Adrenal gland (tissue), 9 donors: ENCODE measurements at regions not wholly inside any gene's neighbourhood (a gene's known extent, or its start where the extent isn't known, plus 50 kb on each side); places are given as distances from the start of the nearest gene placed in this dataset.
"Not testable (repeated sequence)": the region's sequence is repeated elsewhere in the genome, so short reads cannot be mapped to it uniquely, and the experiment has no call there.

Experiments used
- DNase-seq, 7 donors: peaks; one replicate each; pipeline ENCODE4 v3.0.0-alpha.2; 2019 to 2020
- H3K27ac ChIP-seq, 5 donors: fragments of 200-600 bp; sonication (generic) in 4 of 5; 1 replicate in 3 of 5; 2 replicates in 2 of 5; pipeline versions ENCODE4 v1.5.1 to v1.8.0; 2016 to 2020; ENCODE audit warnings: mild to moderate bottlenecking in 1 of 5
- H3K27me3 ChIP-seq: fragments of 200-600 bp; 2 replicates; pipeline ENCODE4 v1.8.0; 2021
- H3K36me3 ChIP-seq, 2 donors: fragments of 200-600 bp; replicated peaks in 1 of 2; 1 replicate in 1 of 2; 2 replicates in 1 of 2; pipeline versions ENCODE4 v1.5.1 to v1.8.0; 2018 to 2022
- H3K4me1 ChIP-seq, 2 donors: fragments of 200-600 bp; replicated peaks in 1 of 2; 1 replicate in 1 of 2; 2 replicates in 1 of 2; pipeline versions ENCODE4 v1.5.1 to v1.8.0; 2018 to 2021
- H3K4me3 ChIP-seq, 4 donors: fragments of 200-600 bp; sonication (generic) in 3 of 4; one replicate each; pipeline ENCODE4 v1.5.1; 2016 to 2018
- H3K9me3 ChIP-seq, 3 donors: fragments of 200-600 bp; sonication (generic) in 1 of 3; replicated peaks in 1 of 3; 1 replicate in 2 of 3; 2 replicates in 1 of 3; pipeline versions ENCODE4 v1.5.1 to v1.8.0; 2016 to 2021
- CTCF ChIP-seq, 6 experiments: fragments of 450-650 bp in 4 of 6; fragments of 200-600 bp in 2 of 6; sonication (generic) in 1 of 6; IDR thresholded peaks; 1 replicate in 5 of 6; 2 replicates in 1 of 6; pipeline versions ENCODE4 v1.5.1 to v1.8.0; 2016 to 2021; ENCODE audit warnings: antibody characterized with exemption in 6 of 6, mild to moderate bottlenecking in 2 of 6, moderate library complexity in 1 of 6
- POLR2A ChIP-seq, 2 donors: fragments of 450-650 bp; IDR thresholded peaks; one replicate each; pipeline ENCODE4 v1.6.1; 2017; ENCODE audit warnings: antibody characterized with exemption in 2 of 2, mild to moderate bottlenecking in 2 of 2, moderate library complexity in 1 of 2
- WGBS, 4 donors: extraction: QIAGEN DNeasy Blood & Tissue Kit in 2 of 4; methylation state at CpG; one replicate each; pipeline versions ENCODE4 v1.1.5 to v1.1.7; 2013 to 2017; 5-methylcytosine and 5-hydroxymethylcytosine counted together
- intact Hi-C, 2 donors: fragments of 100-400 bp; cut with DNase I; formaldehyde crosslinking; loops; one replicate each; pipeline versions ENCODE4 v1.14.1 to v1.15.0; 2022 to 2023
- donor health status: healthy with polysubstance abuse.
- donor health status: Bipolar disorder and iron deficiency.
- donor health status: DM: yes; HTN: yes; CAD: no.
- donor health status: DM: no; HTN: no; CAD: no.
- donor health status: DM: no; HTN: no; CAD: no.

DNA sequence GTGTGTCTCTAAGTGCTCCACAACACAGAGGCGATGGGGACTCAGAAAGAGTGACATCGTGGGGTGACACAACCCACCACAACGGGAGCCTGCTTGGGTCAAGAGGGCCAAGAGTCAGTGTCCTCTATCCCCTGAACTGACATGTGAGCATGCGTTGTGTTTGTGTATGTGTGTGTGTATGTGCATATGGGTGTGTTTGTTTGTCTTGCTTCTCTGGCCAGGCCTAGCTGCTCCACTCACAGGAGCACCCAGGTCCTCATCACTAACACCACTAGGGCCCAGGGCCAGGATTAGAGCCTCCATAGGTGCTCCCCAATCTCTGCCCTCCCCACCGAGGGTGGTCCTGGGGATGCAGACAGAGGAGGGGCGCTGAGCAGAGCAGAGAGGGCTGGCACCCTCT, 115.0 kb upstream of the CTSV start:
- no peaks in the 10 kb centered on the region for H3K9me3 ChIP-seq
- no peak for TF ChIP-seq CTCF (IDR thresholded peaks at IDR 0.05)
- TF ChIP-seq POLR2A (IDR thresholded peaks at IDR 0.05), result no peak
- H3K27me3 ChIP-seq, result no peaks in the 10 kb centered on the region
- WGBS, 4 donors, result 92 to 98% (median 92%) methylated on average over 2 to 6 of the region's 6 CpGs
- no peaks in the 10 kb centered on the region for H3K4me1 ChIP-seq
- no peaks in the 10 kb centered on the region for H3K36me3 ChIP-seq
- no peak overlapping the region for H3K27ac ChIP-seq
- H3K4me3 ChIP-seq, result no peak overlapping the region
- DNase-seq, result no peak
- intact Hi-C loops, result no loop called here

- 90 to 97% (median 92%) methylated on average over 3 to 5 of the region's 5 CpGs for WGBS, 4 donors
- intact Hi-C loops, DNase-seq, H3K4me1 ChIP-seq, H3K27me3 ChIP-seq, H3K36me3 ChIP-seq, H3K9me3 ChIP-seq, H3K27ac ChIP-seq, H3K4me3 ChIP-seq: not testable (repeated sequence)
Observed at GRCh38 chr9:97153160-97153559, 114.2 kb upstream of the CTSV start.

- H3K27ac ChIP-seq, DNase-seq, H3K27me3 ChIP-seq, H3K36me3 ChIP-seq, intact Hi-C loops, H3K4me1 ChIP-seq, H3K9me3 ChIP-seq, H3K4me3 ChIP-seq: not testable (repeated sequence)
- WGBS, 4 donors, result 83 to 90% (median 87%) methylated on average over 2 of the region's 2 CpGs
Observed at GRCh38 chr9:97150471-97150870, 111.5 kb upstream of the CTSV start.

DNA sequence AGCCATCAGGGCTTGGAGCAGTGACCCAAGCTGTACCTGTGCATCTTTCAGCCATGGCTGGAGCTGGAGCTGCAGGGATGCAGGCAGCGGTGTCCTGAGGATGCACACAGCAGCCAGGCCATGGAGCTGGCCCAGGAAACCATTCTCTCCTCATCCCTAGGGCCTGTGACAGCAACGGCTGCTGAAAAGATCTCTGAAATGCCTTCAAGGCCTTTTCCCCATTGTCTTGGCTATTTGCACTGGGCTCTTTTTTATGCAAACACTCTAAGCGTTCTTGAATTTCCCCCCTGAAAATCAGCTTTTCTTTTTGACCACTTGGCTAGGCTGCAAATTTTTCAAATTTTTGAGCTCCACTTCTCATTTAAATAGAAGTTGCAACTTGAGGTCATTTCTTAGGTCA, 109.5 kb upstream of the CTSV start:
- H3K4me1 ChIP-seq, H3K9me3 ChIP-seq, intact Hi-C loops, H3K27ac ChIP-seq, H3K27me3 ChIP-seq, DNase-seq, H3K4me3 ChIP-seq, H3K36me3 ChIP-seq: not testable (repeated sequence)
- 84 to 90% (median 86%) methylated on average over 2 to 3 of the region's 3 CpGs for WGBS, 4 donors

- H3K9me3 ChIP-seq, intact Hi-C loops, H3K27ac ChIP-seq, H3K36me3 ChIP-seq, H3K4me3 ChIP-seq, H3K27me3 ChIP-seq, H3K4me1 ChIP-seq, DNase-seq: not testable (repeated sequence)
Observed at GRCh38 chr9:97145680-97146079, 106.7 kb upstream of the CTSV start.

- H3K27me3 ChIP-seq, result no peaks in the 10 kb centered on the region
- WGBS, 4 donors, result 46 to 63% (median 51%) methylated on average over 2 of the region's 2 CpGs
- no peaks in the 10 kb centered on the region for H3K4me1 ChIP-seq
- no peaks in the 10 kb centered on the region for H3K36me3 ChIP-seq
- DNase-seq, result no peak
- intact Hi-C loops, result no loop called here
- no peak for TF ChIP-seq POLR2A (IDR thresholded peaks at IDR 0.05)
- TF ChIP-seq CTCF (IDR thresholded peaks at IDR 0.05), result no peak
- no peaks in the 10 kb centered on the region for H3K9me3 ChIP-seq
- no peak overlapping the region for H3K4me3 ChIP-seq
- H3K27ac ChIP-seq, result no peak overlapping the region
Observed at GRCh38 chr9:97140566-97140965, 101.6 kb upstream of the CTSV start.
